ENCODE measurements at regions not wholly inside any gene's neighbourhood (a gene's known extent, or its start where the extent isn't known, plus 50 kb on each side); places are given as distances from the start of the nearest gene placed in this dataset.

- no peaks in the 10 kb centered on the region for H3K36me3 ChIP-seq
Measured at GRCh38 chr2:174656676-174657176, 59.1 kb upstream of the WIPF1 start.

GRCh38 chr2:174656035-174656434 lies 58.4 kb upstream of the WIPF1 start:
- TF ChIP-seq CTCF (IDR thresholded peaks at IDR 0.05; ENCODE audit: low read depth, low read length), result no peak
- no peak for DNase-seq (ENCODE audit: low read depth in 1 of 2, low spot score in 1 of 2)
- no peak overlapping the region for H3K27ac ChIP-seq
- H3K4me1 ChIP-seq (ENCODE audit: low read depth), result no peaks in the 10 kb centered on the region
- H3K9me3 ChIP-seq (ENCODE audit: low read depth), result no peaks in the 10 kb centered on the region
- H3K36me3 ChIP-seq, result no peaks in the 10 kb centered on the region
- H3K4me3 ChIP-seq, result no peak overlapping the region
- H3K27me3 ChIP-seq, result no peaks in the 10 kb centered on the region

More at GRCh38 chr2:174656676-174657176, 59.1 kb upstream of the WIPF1 start:
- Histone ChIP-seq H3K27ac (no peak overlapping the region), H3K4me1 (ENCODE audit: low read depth) (no peaks in the 10 kb centered on the region), H3K4me3 (no peak overlapping the region), H3K27me3 (no peaks in the 10 kb centered on the region), H3K9me3 (ENCODE audit: low read depth) (no peaks in the 10 kb centered on the region)
- DNase-seq (ENCODE audit: low read depth in 1 of 2, low spot score in 1 of 2), result no peak
- TF ChIP-seq CTCF (IDR thresholded peaks at IDR 0.05; ENCODE audit: low read depth, low read length), result no peak

- no peaks in the 10 kb centered on the region for H3K36me3 ChIP-seq
- H3K4me3 ChIP-seq, result no peak overlapping the region
- no peak for TF ChIP-seq CTCF (IDR thresholded peaks at IDR 0.05; ENCODE audit: low read depth, low read length)
- H3K27me3 ChIP-seq, result no peaks in the 10 kb centered on the region
- no peaks in the 10 kb centered on the region for H3K9me3 ChIP-seq (ENCODE audit: low read depth)
- no peak overlapping the region for H3K27ac ChIP-seq
- DNase-seq (ENCODE audit: low read depth in 1 of 2, low spot score in 1 of 2), result peak in 1 of 2 donors; percentile 36
- H3K4me1 ChIP-seq (ENCODE audit: low read depth), result no peaks in the 10 kb centered on the region
Measured at GRCh38 chr2:174654419-174654941, 56.9 kb upstream of the WIPF1 start.

- H3K36me3 ChIP-seq, result no peaks in the 10 kb centered on the region
- no peaks in the 10 kb centered on the region for H3K4me1 ChIP-seq (ENCODE audit: low read depth)
- no peak overlapping the region for H3K27ac ChIP-seq
- no peak for DNase-seq (ENCODE audit: low read depth in 1 of 2, low spot score in 1 of 2)
- no peak for TF ChIP-seq CTCF (IDR thresholded peaks at IDR 0.05; ENCODE audit: low read depth, low read length)
- no peaks in the 10 kb centered on the region for H3K9me3 ChIP-seq (ENCODE audit: low read depth)
- no peak overlapping the region for H3K4me3 ChIP-seq
- no peaks in the 10 kb centered on the region for H3K27me3 ChIP-seq
Measured at GRCh38 chr2:174648896-174649295, 51.3 kb upstream of the WIPF1 start.

Data from cardiac muscle cell (in vitro differentiated cells and primary cell).